ENCODE measurements at regions not wholly inside any gene's neighbourhood (a gene's known extent, or its start where the extent isn't known, plus 50 kb on each side); places are given as distances from the start of the nearest gene placed in this dataset.

GRCh38 chr13:62595976-62596375 lies 1180.3 kb upstream of the PCDH20 start:
- CTCF ChIA-PET: no interaction called here
- H3K4me1 ChIP-seq (ENCODE audit: control insufficient read depth, insufficient read depth, low read length): no peaks in the 10 kb centered on the region
- ATAC-seq (ENCODE audit: low read depth): no peak
- H3K27me3 ChIP-seq (ENCODE audit: control insufficient read depth, insufficient read depth, low read length): no peaks in the 10 kb centered on the region
- no peaks in the 10 kb centered on the region for H4K20me1 ChIP-seq (ENCODE audit: insufficient read depth, low read length)
- H3K9ac ChIP-seq (ENCODE audit: low read depth, low read length): no peak overlapping the region
- no peak overlapping the region for H3K4me3 ChIP-seq (ENCODE audit: insufficient read depth, low read depth, low read length)
- no peaks in the 10 kb centered on the region; the same call in 1 of the 2 replicates for H3K9me1 ChIP-seq (ENCODE audit: insufficient read depth, low read length)
- H4K5ac ChIP-seq (ENCODE audit: low read depth, low read length): no peak overlapping the region
- no peaks in the 10 kb centered on the region for H3K9me3 ChIP-seq (ENCODE audit: control insufficient read depth, insufficient read depth, low read length)
- no peak overlapping the region for H3K23ac ChIP-seq (ENCODE audit: low read depth, low read length)
- no TSS peak for BruUV-seq (replicated peaks)
- TF ChIP-seq MAZ (IDR thresholded peaks at IDR 0.05; ENCODE audit: borderline replicate concordance, low read depth, low read length): no peak
- TF ChIP-seq RFX5 (IDR thresholded peaks at IDR 0.05; ENCODE audit: low read depth, low read length): no peak
- TF ChIP-seq NFE2L2 (IDR thresholded peaks at IDR 0.05; ENCODE audit: low read depth, low read length): no peak
- no peak for TF ChIP-seq CTCF (conservative IDR thresholded peaks at IDR 0.05; ENCODE audit: low read depth, low read length)
- TF ChIP-seq RCOR1 (IDR thresholded peaks at IDR 0.05; ENCODE audit: insufficient replicate concordance, low read length): no peak
- no peak for TF ChIP-seq ELK1 (IDR thresholded peaks at IDR 0.05; ENCODE audit: borderline replicate concordance, low read depth, low read length)
- no peak for TF ChIP-seq USF2 (IDR thresholded peaks at IDR 0.05; ENCODE audit: low read depth, low read length)
- TF ChIP-seq SMC3 (IDR thresholded peaks at IDR 0.05; ENCODE audit: low read depth, low read length): no peak
- TF ChIP-seq CEBPB (IDR thresholded peaks at IDR 0.05; ENCODE audit: low read depth, low read length): no peak
- no peak for TF ChIP-seq BHLHE40 (IDR thresholded peaks at IDR 0.05; ENCODE audit: low read depth, low read length)
- TF ChIP-seq MAFK (IDR thresholded peaks at IDR 0.05; ENCODE audit: low read depth, low read length): no peak
- TF ChIP-seq RAD21 (IDR thresholded peaks at IDR 0.05; ENCODE audit: low read length): no peak
- TF ChIP-seq POLR2A (IDR thresholded peaks at IDR 0.05; ENCODE audit: low read depth, low read length): no peak
- TF ChIP-seq CHD1 (IDR thresholded peaks at IDR 0.05; ENCODE audit: low read depth, low read length): no peak
- TF ChIP-seq MXI1 (IDR thresholded peaks at IDR 0.05; ENCODE audit: borderline replicate concordance, low read depth, low read length): no peak
- TF ChIP-seq FOS (IDR thresholded peaks at IDR 0.05; ENCODE audit: low read depth, low read length): no peak
- DNase-seq: peak; percentile 5
- no peak overlapping the region for H2AK9ac ChIP-seq (replicated peaks; ENCODE audit: low read depth, low read length, poor library complexity)
- no peak overlapping the region for H2AFZ ChIP-seq (replicated peaks; ENCODE audit: low read length, poor library complexity)
- H3K79me1 ChIP-seq (ENCODE audit: low read depth in 1 of 2, low read length in 2 of 2): no peaks in the 10 kb centered on the region
- H3K27ac ChIP-seq (ENCODE audit: insufficient read depth, low read length): no peak overlapping the region
- dilution Hi-C loops (cut with HindIII; ENCODE audit: low sequenced_read_pairs, unreplicated experiment): no loop called here
- no peak overlapping the region for H4K8ac ChIP-seq (ENCODE audit: low read depth in 2 of 2, low read length in 2 of 2)
- H3K14ac ChIP-seq (replicated peaks; ENCODE audit: low read depth, low read length): no peak overlapping the region
- H4K91ac ChIP-seq (ENCODE audit: insufficient read depth, low read depth, low read length): no peak overlapping the region
- no peak overlapping the region for H3K4me2 ChIP-seq (ENCODE audit: low read depth, low read length)
- no peak overlapping the region for H2BK5ac ChIP-seq (ENCODE audit: low read depth, low read length, poor library complexity, severe bottlenecking)
- no peak overlapping the region for H2AK5ac ChIP-seq (ENCODE audit: low read depth, low read length)
- H2BK15ac ChIP-seq (ENCODE audit: low read depth, low read length): no peak overlapping the region
- POLR2A ChIA-PET (ENCODE audit: unreplicated experiment): no interaction called here
- H3K18ac ChIP-seq (ENCODE audit: low read depth, low read length): no peak overlapping the region
- H3K36me3 ChIP-seq (ENCODE audit: control insufficient read depth, insufficient read depth, low read length): no peaks in the 10 kb centered on the region
- in situ Hi-C loops (cut with MboI; ENCODE audit: low sequenced_read_pairs): no loop called here
- no peak overlapping the region for H2BK120ac ChIP-seq (ENCODE audit: low read depth, low read length)
- H3K56ac ChIP-seq (ENCODE audit: extremely low read depth, insufficient read depth, low read length): no peak overlapping the region
- intact Hi-C loops (cut with micrococcal nuclease): no loop called here
- no peak overlapping the region for H2BK20ac ChIP-seq (ENCODE audit: low read depth, low read length)
- no peak overlapping the region for H3K4ac ChIP-seq (ENCODE audit: low read depth, low read length)
